Liver (tissue), 3 donors: ENCODE measurements at regions not wholly inside any gene's neighbourhood (a gene's known extent, or its start where the extent isn't known, plus 50 kb on each side); places are given as distances from the start of the nearest gene placed in this dataset.

Source experiments
- ATF3 ChIP-seq: IDR thresholded peaks from 2 replicates; pipeline ENCODE4 v1.6.1; 2016; ENCODE audit warnings: antibody characterized with exemption
- CTCF ChIP-seq: fragments of 150-350 bp; IDR thresholded peaks from 2 replicates; pipeline ENCODE4 v1.5.1; 2017; ENCODE audit warnings: improper control_type of control experiment, low read depth, low read length; ENCODE audit not compliant: missing input control
- EGR1 ChIP-seq, 2 donors: IDR thresholded peaks; 2 replicates each; pipeline ENCODE4 v1.6.1; 2016 to 2018; ENCODE audit warnings: antibody characterized with exemption in 2 of 2, low read depth in 2 of 2
- FOXA1 ChIP-seq: IDR thresholded peaks from 2 replicates; pipeline ENCODE4 v1.6.1; 2016; ENCODE audit warnings: antibody characterized with exemption
- GABPA ChIP-seq, 2 donors: IDR thresholded peaks in 1 of 2; conservative IDR thresholded peaks in 1 of 2; 2 replicates each; pipeline ENCODE4 v1.6.1; 2016; ENCODE audit warnings: antibody characterized with exemption in 2 of 2, mild to moderate bottlenecking in 1 of 2, moderate library complexity in 1 of 2
- HNF4G ChIP-seq: IDR thresholded peaks from 2 replicates; pipeline ENCODE4 v1.6.1; 2016; ENCODE audit warnings: antibody characterized with exemption
- JUND ChIP-seq, 2 donors: IDR thresholded peaks; 2 replicates each; pipeline ENCODE4 v1.6.1; 2016; ENCODE audit warnings: antibody characterized with exemption in 2 of 2
- MAX ChIP-seq: IDR thresholded peaks from 2 replicates; pipeline ENCODE4 v1.6.1; 2016; ENCODE audit warnings: antibody characterized with exemption
- RAD21 ChIP-seq, 2 donors: IDR thresholded peaks; 2 replicates each; pipeline ENCODE4 v1.6.1; 2016; ENCODE audit warnings: antibody characterized with exemption in 2 of 2, mild to moderate bottlenecking in 2 of 2
- REST ChIP-seq: IDR thresholded peaks from 2 replicates; pipeline ENCODE4 v1.6.1; 2016; ENCODE audit warnings: antibody characterized with exemption, mild to moderate bottlenecking
- RXRA ChIP-seq, 2 donors: IDR thresholded peaks; 2 replicates each; pipeline ENCODE4 v1.6.1; 2017 to 2018; ENCODE audit warnings: antibody characterized with exemption in 2 of 2, mild to moderate bottlenecking in 1 of 2
- SP1 ChIP-seq: IDR thresholded peaks from 2 replicates; pipeline ENCODE4 v1.6.1; 2018; ENCODE audit warnings: antibody characterized with exemption, mild to moderate bottlenecking
- TAF1 ChIP-seq: conservative IDR thresholded peaks from 2 replicates; pipeline ENCODE4 v1.6.1; 2016; ENCODE audit warnings: antibody characterized with exemption, mild to moderate bottlenecking
- YY1 ChIP-seq: IDR thresholded peaks from 2 replicates; pipeline ENCODE4 v1.6.1; 2016; ENCODE audit warnings: antibody characterized with exemption, mild to moderate bottlenecking
- donor health status: healthy.
- donor health status: healthy.

GRCh38 chr7:121545418-121545817, 149.3 kb upstream of the FAM3C start:
- no peak for TF ChIP-seq CTCF
- no peak for TF ChIP-seq MAX
- no peak for TF ChIP-seq REST
- no peak for TF ChIP-seq JUND (IDR thresholded peaks at IDR 0.05)
- TF ChIP-seq ATF3 = no peak
- no peak for TF ChIP-seq YY1
- no peak for TF ChIP-seq RAD21 (IDR thresholded peaks at IDR 0.05)
- TF ChIP-seq TAF1 = no peak
- TF ChIP-seq GABPA (IDR thresholded peaks at IDR 0.05 in 1 of 2, conservative IDR thresholded peaks at IDR 0.05 in 1 of 2) = no peak
- TF ChIP-seq EGR1 (IDR thresholded peaks at IDR 0.05; ENCODE audit: low read depth in 2 of 2) = no peak
- no peak for TF ChIP-seq FOXA1
- TF ChIP-seq SP1 = no peak
- no peak for TF ChIP-seq RXRA (IDR thresholded peaks at IDR 0.05)
- no peak for TF ChIP-seq HNF4G
